ENCODE measurements at regions not wholly inside any gene's neighbourhood (a gene's known extent, or its start where the extent isn't known, plus 50 kb on each side); places are given as distances from the start of the nearest gene placed in this dataset.
A peak's percentile ranks its signal among the peaks of the same experiment; 100 is the strongest.

- no peaks in the 10 kb centered on the region for H3K36me3 ChIP-seq
- H3K9ac ChIP-seq, result no peak overlapping the region
- H3K27ac ChIP-seq, result no peak overlapping the region
- no peaks in the 10 kb centered on the region for H3K9me3 ChIP-seq (replicated peaks in 1 of 11)
- no peaks in the 10 kb centered on the region for H3K27me3 ChIP-seq
- H3K4me1 ChIP-seq, result 0 out of 20 replicates have a peak, but pooled peaks cover 0 to 2% (median 0%) of the 10 kb centered on the region in 10 experiments
- H3K4me3 ChIP-seq, result no peak overlapping the region
- TF ChIP-seq Cebpa-rat (IDR thresholded peaks at IDR 0.05), result no peak
- H4K20me1 ChIP-seq, result no peaks in the 10 kb centered on the region
- no peak overlapping the region for H3K4me2 ChIP-seq
Measured at GRCh38 chr18:55054021-55054990, 95.0 kb upstream of the CCDC68 start.

- Histone ChIP-seq H3K9me3 (replicated peaks in 1 of 11) (peaks cover 0 to 3% (median 0%) of the 10 kb centered on the region in 11 experiments; a peak in 1 of 22 replicates), H3K36me3 (no peaks in the 10 kb centered on the region), H3K4me1 (peaks cover 0 to 14% (median 0%) of the 10 kb centered on the region in 10 experiments; a peak in 4 of 20 replicates), H4K20me1 (no peaks in the 10 kb centered on the region), H3K4me2 (peak overlapping the region in 2 of 11 experiments; percentile 8 to 12; a peak in 1 of 22 replicates), H3K27me3 (no peaks in the 10 kb centered on the region), H3K9ac (no peak overlapping the region), H3K27ac (peak overlapping the region in 1 of 11 experiments; percentile 34; a peak in 2 of 22 replicates), H3K4me3 (no peak overlapping the region)
- no peak for TF ChIP-seq Cebpa-rat (IDR thresholded peaks at IDR 0.05)
Measured at GRCh38 chr18:55048892-55049291, 89.6 kb upstream of the CCDC68 start.

DNA sequence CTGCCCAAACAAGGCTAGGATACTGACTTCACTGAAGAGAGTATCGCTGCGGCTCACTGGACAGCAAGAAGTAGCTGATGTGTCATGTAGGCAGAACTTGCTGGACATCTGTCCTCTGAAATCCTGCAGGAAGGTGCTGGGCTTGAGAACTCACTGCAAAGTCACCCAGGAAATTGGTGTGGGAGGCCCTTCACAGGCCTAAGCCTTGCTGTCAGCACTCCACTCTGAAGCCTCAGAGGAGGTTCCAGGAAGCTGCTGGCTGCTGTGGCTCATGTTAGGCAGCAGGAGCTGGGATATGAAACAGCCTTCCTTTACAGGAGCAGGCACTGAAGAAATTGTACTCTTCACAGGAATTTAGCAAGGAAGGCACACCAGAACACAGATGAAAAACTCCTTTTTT, 88.3 kb upstream of the CCDC68 start:
- Histone ChIP-seq H3K27ac (0 out of 22 replicates have a peak overlapping the region, but pooled peaks of 1 of the 11 experiments have one; percentile 10), H4K20me1 (no peaks in the 10 kb centered on the region), H3K4me3 (no peak overlapping the region), H3K9me3 (replicated peaks in 1 of 11) (peaks cover 0 to 3% (median 0%) of the 10 kb centered on the region in 11 experiments; a peak in 1 of 22 replicates), H3K27me3 (no peaks in the 10 kb centered on the region), H3K4me1 (peaks cover 0 to 14% (median 0%) of the 10 kb centered on the region in 10 experiments; a peak in 4 of 20 replicates), H3K9ac (no peak overlapping the region), H3K36me3 (no peaks in the 10 kb centered on the region), H3K4me2 (no peak overlapping the region; a peak in 1 of 22 replicates)
- TF ChIP-seq Cebpa-rat (IDR thresholded peaks at IDR 0.05), result no peak

DNA sequence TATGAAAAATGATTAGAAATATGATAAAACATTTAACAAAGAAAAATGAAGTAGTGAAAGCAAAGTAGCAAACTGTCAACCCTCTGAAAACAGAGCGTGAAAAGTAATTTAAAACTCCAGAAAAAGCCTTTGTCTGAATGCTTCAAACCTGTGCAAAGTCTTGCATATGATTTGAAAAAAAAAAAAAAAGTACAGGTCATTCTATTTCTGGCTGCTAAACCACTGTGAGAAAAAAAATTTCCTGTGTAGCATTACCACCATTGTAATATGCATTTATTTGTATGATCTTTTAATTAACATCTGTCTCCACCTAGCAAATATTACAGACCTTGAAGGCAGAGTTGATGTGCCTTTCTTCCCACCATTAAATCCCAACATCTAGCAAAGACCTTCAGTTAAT, 82.1 kb upstream of the CCDC68 start:
- Histone ChIP-seq H3K36me3 (no peaks in the 10 kb centered on the region), H3K4me2 (no peak overlapping the region), H3K9ac (no peak overlapping the region), H3K27me3 (no peaks in the 10 kb centered on the region), H4K20me1 (no peaks in the 10 kb centered on the region), H3K9me3 (replicated peaks in 1 of 11) (no peaks in the 10 kb centered on the region), H3K27ac (no peak overlapping the region), H3K4me1 (no peaks in the 10 kb centered on the region), H3K4me3 (no peak overlapping the region)
- no peak for TF ChIP-seq Cebpa-rat (IDR thresholded peaks at IDR 0.05)

GRCh38 chr18:55038162-55038561, 78.9 kb upstream of the CCDC68 start:
- Histone ChIP-seq H3K36me3 (no peaks in the 10 kb centered on the region), H3K4me1 (no peaks in the 10 kb centered on the region), H3K27me3 (no peaks in the 10 kb centered on the region), H4K20me1 (no peaks in the 10 kb centered on the region), H3K27ac (no peak overlapping the region), H3K9ac (no peak overlapping the region), H3K4me3 (no peak overlapping the region), H3K9me3 (replicated peaks in 1 of 11) (no peaks in the 10 kb centered on the region), H3K4me2 (no peak overlapping the region)
- no peak for TF ChIP-seq Cebpa-rat (IDR thresholded peaks at IDR 0.05)

GRCh38 chr18:55034742-55035141, 75.5 kb upstream of the CCDC68 start:
- no peaks in the 10 kb centered on the region for H3K36me3 ChIP-seq
- no peaks in the 10 kb centered on the region for H3K4me1 ChIP-seq
- H3K4me2 ChIP-seq, result no peak overlapping the region
- no peak overlapping the region for H3K9ac ChIP-seq
- no peaks in the 10 kb centered on the region for H3K9me3 ChIP-seq (replicated peaks in 1 of 11)
- no peak overlapping the region for H3K4me3 ChIP-seq
- TF ChIP-seq Cebpa-rat (IDR thresholded peaks at IDR 0.05), result no peak
- H3K27ac ChIP-seq, result no peak overlapping the region
- no peaks in the 10 kb centered on the region for H3K27me3 ChIP-seq
- no peaks in the 10 kb centered on the region for H4K20me1 ChIP-seq

- Histone ChIP-seq H3K4me1 (no peaks in the 10 kb centered on the region), H3K9ac (no peak overlapping the region), H3K27me3 (no peaks in the 10 kb centered on the region), H3K27ac (no peak overlapping the region), H4K20me1 (no peaks in the 10 kb centered on the region), H3K4me3 (no peak overlapping the region), H3K4me2 (no peak overlapping the region), H3K36me3 (no peaks in the 10 kb centered on the region), H3K9me3 (replicated peaks in 1 of 11) (no peaks in the 10 kb centered on the region)
- no peak for TF ChIP-seq Cebpa-rat (IDR thresholded peaks at IDR 0.05)
Measured at GRCh38 chr18:55031979-55032378, 72.7 kb upstream of the CCDC68 start.

DNA sequence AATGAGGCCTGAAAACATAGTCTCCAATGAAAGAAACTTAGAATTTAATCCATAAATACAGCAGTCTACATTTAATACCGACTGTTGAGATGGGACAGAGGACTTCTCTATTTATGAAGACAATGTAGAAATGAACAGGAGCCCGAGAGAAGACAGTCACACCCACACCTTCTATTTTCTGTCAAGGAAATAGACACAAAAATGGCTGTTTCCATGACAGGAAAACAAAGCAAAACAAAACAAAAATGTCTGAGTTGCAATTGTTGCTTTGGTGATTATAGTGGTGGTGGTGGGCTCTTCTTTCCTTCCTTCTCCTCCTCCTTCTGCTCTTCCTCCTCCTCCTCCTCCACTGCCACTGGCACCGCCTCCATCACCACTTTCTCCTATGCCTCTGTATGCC, 72.3 kb upstream of the CCDC68 start:
- Histone ChIP-seq H4K20me1 (no peaks in the 10 kb centered on the region), H3K27ac (no peak overlapping the region), H3K9me3 (replicated peaks in 1 of 11) (no peaks in the 10 kb centered on the region), H3K27me3 (no peaks in the 10 kb centered on the region), H3K36me3 (no peaks in the 10 kb centered on the region), H3K9ac (no peak overlapping the region), H3K4me3 (no peak overlapping the region), H3K4me2 (no peak overlapping the region), H3K4me1 (no peaks in the 10 kb centered on the region)
- TF ChIP-seq Cebpa-rat (IDR thresholded peaks at IDR 0.05), result no peak

DNA sequence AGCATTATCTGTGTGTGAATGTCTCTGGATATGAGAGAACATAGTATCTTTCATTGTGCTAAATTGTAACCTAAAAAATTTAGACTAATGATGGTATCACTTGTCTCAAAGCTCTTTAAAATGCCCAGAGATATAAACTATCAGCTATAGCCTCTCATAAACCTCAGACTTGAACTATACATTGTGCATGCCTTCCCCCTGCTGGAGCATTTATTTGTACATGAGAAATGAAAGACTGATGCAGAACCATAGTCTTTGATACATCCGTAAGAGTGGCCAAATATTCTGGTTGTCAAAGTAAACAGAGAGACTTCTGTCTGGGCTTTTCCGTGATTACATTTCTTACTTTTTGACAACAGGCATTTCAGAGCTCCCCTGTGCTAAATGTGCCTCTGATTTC, 71.9 kb upstream of the CCDC68 start:
- Histone ChIP-seq H3K4me1 (no peaks in the 10 kb centered on the region), H3K4me3 (no peak overlapping the region)

More for the DNA sequence above, 71.9 kb upstream of the CCDC68 start:
- Histone ChIP-seq H3K4me2 (no peak overlapping the region), H3K36me3 (no peaks in the 10 kb centered on the region), H4K20me1 (no peaks in the 10 kb centered on the region), H3K9me3 (replicated peaks in 1 of 11) (no peaks in the 10 kb centered on the region), H3K27ac (no peak overlapping the region), H3K27me3 (no peaks in the 10 kb centered on the region), H3K9ac (no peak overlapping the region)
- TF ChIP-seq Cebpa-rat (IDR thresholded peaks at IDR 0.05), result no peak

All from BLaER1 treated with 17β-estradiol and CSF1 and Interleukin-3, amounts not matched to agents 10 nM and 100 nM (cell line).